ENCODE measurements at regions not wholly inside any gene's neighbourhood (a gene's known extent, or its start where the extent isn't known, plus 50 kb on each side); places are given as distances from the start of the nearest gene placed in this dataset.

- Histone ChIP-seq H4K5ac (ENCODE audit: insufficient read length, low read depth, low read length) (no peak overlapping the region), H2BK5ac (ENCODE audit: low read depth, low read length) (no peak overlapping the region), H3K23ac (ENCODE audit: insufficient read length) (no peak overlapping the region), H3K23me2 (ENCODE audit: low read depth, low read length) (no peaks in the 10 kb centered on the region), H2AFZ (ENCODE audit: low read length) (no peak overlapping the region), H4K8ac (ENCODE audit: extremely low read depth, insufficient read depth, low read length) (no peak overlapping the region), H2BK20ac (ENCODE audit: low read length) (no peak overlapping the region), H3K9ac (replicated peaks in 1 of 4; ENCODE audit: extremely low read depth in 1 of 4, low read depth in 3 of 4, low read length in 3 of 4) (no peak overlapping the region), H2BK120ac (replicated peaks; ENCODE audit: low read depth, low read length) (no peak overlapping the region), H3K79me2 (ENCODE audit: control insufficient read depth in 1 of 2, insufficient read depth in 2 of 2, low read length in 2 of 2) (no peaks in the 10 kb centered on the region), H4K91ac (replicated peaks; ENCODE audit: insufficient read length, low read length) (no peak overlapping the region), H3K14ac (ENCODE audit: insufficient read length) (no peak overlapping the region), H4K20me1 (replicated peaks in 1 of 2; ENCODE audit: control insufficient read depth in 1 of 2, insufficient read depth in 2 of 2, low read length in 2 of 2) (no peaks in the 10 kb centered on the region), H3K27me3 (replicated peaks in 1 of 4; ENCODE audit: control insufficient read depth in 3 of 4, extremely low read depth in 1 of 4, insufficient read depth in 3 of 4, low read length in 3 of 4) (no peaks in the 10 kb centered on the region), H2AK5ac (ENCODE audit: low read depth, low read length) (no peak overlapping the region), H3K36me3 (ENCODE audit: control insufficient read depth in 2 of 4, insufficient read depth in 4 of 4, low read length in 3 of 4) (no peaks in the 10 kb centered on the region), H3K27ac (ENCODE audit: low read depth, low read length) (no peak overlapping the region), H3K4ac (replicated peaks; ENCODE audit: insufficient read length, low read depth, low read length) (no peak overlapping the region), H2BK15ac (ENCODE audit: low read length) (no peak overlapping the region), H3K4me1 (replicated peaks in 1 of 4; ENCODE audit: control insufficient read depth in 3 of 4, insufficient read depth in 4 of 4, low read length in 3 of 4) (no peaks in the 10 kb centered on the region), H3K4me3 (ENCODE audit: extremely low read depth in 1 of 4, insufficient read depth in 2 of 4, low read depth in 3 of 4, low read length in 4 of 4) (no peak overlapping the region), H3K9me3 (ENCODE audit: insufficient read depth in 2 of 2, low read depth in 1 of 2, low read length in 1 of 2) (0 out of 4 replicates have a peak, but pooled peaks cover 0 to 3% of the 10 kb centered on the region in 2 experiments), H3K79me1 (ENCODE audit: low read depth, low read length) (no peaks in the 10 kb centered on the region), H2BK12ac (ENCODE audit: low read depth, low read length) (no peak overlapping the region), H3K18ac (ENCODE audit: extremely low read depth, low read length) (no peak overlapping the region), H3K4me2 (ENCODE audit: insufficient read depth in 1 of 2, low read depth in 2 of 2, low read length in 2 of 2) (no peak overlapping the region), H3K56ac (replicated peaks; ENCODE audit: insufficient read length, low read depth, low read length) (no peak overlapping the region)
- ChIA-PET CTCF (ENCODE audit: partially characterized antibody) (no interaction called here), POLR2A (ENCODE audit: partially characterized antibody) (no interaction called here)
- 80% methylated on average over 2 of the region's 2 CpGs; no CpG with 5 or more reads in 1 of the 2 experiments for WGBS, 2 experiments (ENCODE audit: extremely low coverage in 1 of 2, insufficient coverage in 1 of 2, insufficient read length in 1 of 2, insufficient replicate concordance in 2 of 2, low coverage in 1 of 2, low lambda C conversion rate in 2 of 2, missing lambda C conversion rate in 1 of 2)
- TF ChIP-seq ASH2L (IDR thresholded peaks at IDR 0.05; ENCODE audit: low read length) (no peak), POU5F1 (IDR thresholded peaks at IDR 0.05; ENCODE audit: low read depth, low read length) (no peak), SAP30 (IDR thresholded peaks at IDR 0.05; ENCODE audit: insufficient read depth, insufficient replicate concordance, low read length) (no peak), SIX5 (IDR thresholded peaks at IDR 0.05; ENCODE audit: low read depth, low read length) (no peak), EZH2 (IDR thresholded peaks at IDR 0.05; ENCODE audit: low read depth, low read length, severe bottlenecking) (no peak), GTF2F1 (IDR thresholded peaks at IDR 0.05; ENCODE audit: borderline replicate concordance, low read depth, low read length) (no peak), RBBP5 (IDR thresholded peaks at IDR 0.05; ENCODE audit: borderline replicate concordance, low read depth, low read length) (no peak), CBX5 (IDR thresholded peaks at IDR 0.05; ENCODE audit: low read depth, low read length) (no peak), HDAC2 (IDR thresholded peaks at IDR 0.05; ENCODE audit: borderline replicate concordance in 1 of 2, low read depth in 2 of 2, low read length in 2 of 2) (no peak), RNF2 (IDR thresholded peaks at IDR 0.05; ENCODE audit: borderline replicate concordance, low read depth, low read length, missing control alignments, poor library complexity, severe bottlenecking) (no peak)
- DNase-seq (ENCODE audit: low read depth in 1 of 2, low spot score in 2 of 2) (no peak), FAIRE-seq (no peak)
These were observed 337.0 kb upstream of the PTBP2 start for GRCh38 chr1:96384611-96385010.

Measured in H1 (cell line).